ENCODE measurements at regions not wholly inside any gene's neighbourhood (a gene's known extent, or its start where the extent isn't known, plus 50 kb on each side); places are given as distances from the start of the nearest gene placed in this dataset.
"Not testable (repeated sequence)": the region's sequence is repeated elsewhere in the genome, so short reads cannot be mapped to it uniquely, and the experiment has no call there.

DNA sequence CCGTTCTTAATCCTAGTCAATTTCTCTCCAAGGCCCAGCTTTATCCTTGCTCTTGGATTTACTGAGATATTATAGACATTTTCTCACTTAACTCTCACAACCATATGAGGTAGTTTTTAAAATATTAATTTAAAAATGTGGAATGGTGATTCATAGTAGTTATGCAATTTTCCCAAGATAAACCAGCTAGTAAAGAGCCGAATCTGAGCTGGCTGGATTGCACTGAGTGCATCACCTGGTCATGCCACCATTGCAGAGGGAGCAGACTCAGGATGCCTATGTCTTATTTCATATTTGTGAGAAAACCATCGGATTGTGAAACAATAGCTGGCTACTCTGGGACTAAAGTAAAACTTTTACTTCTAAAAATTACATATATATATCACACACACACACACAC is 494.0 kb downstream of the KCNT2 start:
- H3K4me3 ChIP-seq, result no peak overlapping the region
- no peak overlapping the region for H3K4me2 ChIP-seq
- no peak overlapping the region for H3K27ac ChIP-seq
- ChIA-PET POLR2A (no interaction called here), CTCF (no interaction called here)
- no peak for FAIRE-seq
- no peak for TF ChIP-seq NR3C1 (IDR thresholded peaks at IDR 0.05)
- TF ChIP-seq EHMT2 (IDR thresholded peaks at IDR 0.05; ENCODE audit: low read depth), result no peak
- TF ChIP-seq, protein P1, sequence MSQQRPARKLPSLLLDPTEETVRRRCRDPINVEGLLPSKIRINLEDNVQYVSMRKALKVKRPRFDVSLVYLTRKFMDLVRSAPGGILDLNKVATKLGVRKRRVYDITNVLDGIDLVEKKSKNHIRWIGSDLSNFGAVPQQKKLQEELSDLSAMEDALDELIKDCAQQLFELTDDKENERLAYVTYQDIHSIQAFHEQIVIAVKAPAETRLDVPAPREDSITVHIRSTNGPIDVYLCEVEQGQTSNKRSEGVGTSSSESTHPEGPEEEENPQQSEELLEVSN (IDR thresholded peaks at IDR 0.05; ENCODE audit: borderline replicate concordance, low read depth), result no peak
- TF ChIP-seq, protein P2, sequence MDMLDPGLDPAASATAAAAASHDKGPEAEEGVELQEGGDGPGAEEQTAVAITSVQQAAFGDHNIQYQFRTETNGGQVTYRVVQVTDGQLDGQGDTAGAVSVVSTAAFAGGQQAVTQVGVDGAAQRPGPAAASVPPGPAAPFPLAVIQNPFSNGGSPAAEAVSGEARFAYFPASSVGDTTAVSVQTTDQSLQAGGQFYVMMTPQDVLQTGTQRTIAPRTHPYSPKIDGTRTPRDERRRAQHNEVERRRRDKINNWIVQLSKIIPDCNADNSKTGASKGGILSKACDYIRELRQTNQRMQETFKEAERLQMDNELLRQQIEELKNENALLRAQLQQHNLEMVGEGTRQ (IDR thresholded peaks at IDR 0.05), result no peak
- TF ChIP-seq RCOR1 (IDR thresholded peaks at IDR 0.05; ENCODE audit: low read depth, low read length), result no peak
- TF ChIP-seq NFE2L2 (conservative IDR thresholded peaks at IDR 0.05; ENCODE audit: low read length), result no peak
- no peak for TF ChIP-seq CHD4 (IDR thresholded peaks at IDR 0.05; ENCODE audit: borderline replicate concordance)
- no peak for TF ChIP-seq BHLHE40 (IDR thresholded peaks at IDR 0.05; ENCODE audit: low read depth, low read length)
- H3K4me1 ChIP-seq, result no peaks in the 10 kb centered on the region
- WGBS (ENCODE audit: missing lambda C conversion rate), result 33% methylated on average over 3 of the region's 3 CpGs
- no peak for ATAC-seq
- DNase-seq (ENCODE audit: low read depth in 1 of 2, low spot score in 1 of 2), result no peak
- no peaks in the 10 kb centered on the region for H3K9me3 ChIP-seq

DNA sequence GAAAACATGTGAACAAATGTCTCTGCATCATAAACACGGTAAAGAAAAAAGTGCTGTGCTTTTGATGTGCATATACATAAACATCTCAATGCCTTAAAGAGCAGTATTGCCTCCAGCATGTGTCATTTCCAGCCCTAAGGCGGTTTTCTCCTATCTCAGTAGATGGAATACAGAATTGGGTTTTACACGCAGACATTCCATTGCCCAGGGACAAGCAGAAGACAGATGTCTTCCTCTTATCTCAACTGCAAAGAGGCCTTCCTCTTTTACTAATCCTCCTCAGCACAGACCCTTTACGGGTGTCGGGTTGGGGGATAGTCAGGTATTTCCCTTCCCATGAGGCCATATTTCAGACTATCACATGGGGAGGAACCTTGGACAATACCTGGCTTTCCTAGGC is 499.2 kb downstream of the KCNT2 start:
- CTCF ChIA-PET, result not testable (repeated sequence)

DNA sequence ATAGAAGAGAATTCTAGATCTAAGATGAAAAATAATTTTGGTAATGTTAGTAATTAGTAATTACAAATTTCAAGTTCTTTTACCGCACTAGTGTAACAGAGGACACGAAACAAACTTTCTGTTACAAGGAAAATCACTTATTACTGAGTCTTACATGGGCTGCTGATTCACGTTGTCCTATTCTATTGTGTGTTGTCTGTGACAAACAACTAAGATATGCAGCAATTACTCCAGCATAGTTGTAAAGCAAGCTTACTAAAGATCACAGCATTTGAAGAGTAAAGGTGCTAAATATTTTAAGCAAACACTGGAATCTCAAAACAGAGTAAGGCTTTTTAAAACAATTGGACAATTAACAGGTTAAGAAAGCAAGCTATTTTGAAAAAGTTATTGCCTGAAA is 502.3 kb downstream of the KCNT2 start:
- no peak for FAIRE-seq
- Histone ChIP-seq H3K27ac (no peak overlapping the region), H3K9me3 (no peaks in the 10 kb centered on the region), H3K4me3 (no peak overlapping the region), H3K4me1 (no peaks in the 10 kb centered on the region), H3K4me2 (no peak overlapping the region)
- WGBS (ENCODE audit: missing lambda C conversion rate), result 28% methylated on average over 3 of the region's 3 CpGs
- no peak for DNase-seq (ENCODE audit: low read depth in 1 of 2, low spot score in 1 of 2)
- ChIA-PET CTCF (no interaction called here), POLR2A (no interaction called here)
- TF ChIP-seq ZNF302 (CRISPR knock-in tag; IDR thresholded peaks at IDR 0.05) (no peak), RCOR1 (IDR thresholded peaks at IDR 0.05; ENCODE audit: low read depth, low read length) (no peak), ZC3H11A (IDR thresholded peaks at IDR 0.05) (no peak), JUN (IDR thresholded peaks at IDR 0.05) (no peak), MAFK (IDR thresholded peaks at IDR 0.05; ENCODE audit: partially characterized antibody) (no peak), CBX8 (IDR thresholded peaks at IDR 0.05) (no peak), JUNB (IDR thresholded peaks at IDR 0.05) (no peak), ZFP36 (IDR thresholded peaks at IDR 0.05; ENCODE audit: borderline replicate concordance, partially characterized antibody) (no peak), KDM1A (IDR thresholded peaks at IDR 0.05; ENCODE audit: low read depth) (no peak), FOSB (CRISPR knock-in tag; IDR thresholded peaks at IDR 0.05) (no peak), HDAC2 (IDR thresholded peaks at IDR 0.05) (no peak), POLR2AphosphoS2 (conservative IDR thresholded peaks at IDR 0.05; ENCODE audit: low read length) (no peak), EHF (CRISPR knock-in tag; IDR thresholded peaks at IDR 0.05) (no peak), BHLHE40 (IDR thresholded peaks at IDR 0.05; ENCODE audit: low read depth, low read length) (no peak), ZSCAN20 (CRISPR knock-in tag; IDR thresholded peaks at IDR 0.05) (no peak), RNF2 (IDR thresholded peaks at IDR 0.05; ENCODE audit: borderline replicate concordance, low read depth) (no peak)
- TF ChIP-seq, protein P1 (IDR thresholded peaks at IDR 0.05; ENCODE audit: borderline replicate concordance, low read depth), result no peak
- TF ChIP-seq, protein P3, sequence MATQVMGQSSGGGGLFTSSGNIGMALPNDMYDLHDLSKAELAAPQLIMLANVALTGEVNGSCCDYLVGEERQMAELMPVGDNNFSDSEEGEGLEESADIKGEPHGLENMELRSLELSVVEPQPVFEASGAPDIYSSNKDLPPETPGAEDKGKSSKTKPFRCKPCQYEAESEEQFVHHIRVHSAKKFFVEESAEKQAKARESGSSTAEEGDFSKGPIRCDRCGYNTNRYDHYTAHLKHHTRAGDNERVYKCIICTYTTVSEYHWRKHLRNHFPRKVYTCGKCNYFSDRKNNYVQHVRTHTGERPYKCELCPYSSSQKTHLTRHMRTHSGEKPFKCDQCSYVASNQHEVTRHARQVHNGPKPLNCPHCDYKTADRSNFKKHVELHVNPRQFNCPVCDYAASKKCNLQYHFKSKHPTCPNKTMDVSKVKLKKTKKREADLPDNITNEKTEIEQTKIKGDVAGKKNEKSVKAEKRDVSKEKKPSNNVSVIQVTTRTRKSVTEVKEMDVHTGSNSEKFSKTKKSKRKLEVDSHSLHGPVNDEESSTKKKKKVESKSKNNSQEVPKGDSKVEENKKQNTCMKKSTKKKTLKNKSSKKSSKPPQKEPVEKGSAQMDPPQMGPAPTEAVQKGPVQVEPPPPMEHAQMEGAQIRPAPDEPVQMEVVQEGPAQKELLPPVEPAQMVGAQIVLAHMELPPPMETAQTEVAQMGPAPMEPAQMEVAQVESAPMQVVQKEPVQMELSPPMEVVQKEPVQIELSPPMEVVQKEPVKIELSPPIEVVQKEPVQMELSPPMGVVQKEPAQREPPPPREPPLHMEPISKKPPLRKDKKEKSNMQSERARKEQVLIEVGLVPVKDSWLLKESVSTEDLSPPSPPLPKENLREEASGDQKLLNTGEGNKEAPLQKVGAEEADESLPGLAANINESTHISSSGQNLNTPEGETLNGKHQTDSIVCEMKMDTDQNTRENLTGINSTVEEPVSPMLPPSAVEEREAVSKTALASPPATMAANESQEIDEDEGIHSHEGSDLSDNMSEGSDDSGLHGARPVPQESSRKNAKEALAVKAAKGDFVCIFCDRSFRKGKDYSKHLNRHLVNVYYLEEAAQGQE (IDR thresholded peaks at IDR 0.05), result no peak
- TF ChIP-seq, protein P4, sequence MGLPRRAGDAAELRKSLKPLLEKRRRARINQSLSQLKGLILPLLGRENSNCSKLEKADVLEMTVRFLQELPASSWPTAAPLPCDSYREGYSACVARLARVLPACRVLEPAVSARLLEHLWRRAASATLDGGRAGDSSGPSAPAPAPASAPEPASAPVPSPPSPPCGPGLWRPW (IDR thresholded peaks at IDR 0.05), result no peak
- no peak for ATAC-seq

More for the DNA sequence above, 499.2 kb downstream of the KCNT2 start:
- FAIRE-seq; H3K4me2 ChIP-seq; POLR2A ChIA-PET; H3K4me1 ChIP-seq; ATAC-seq; H3K9me3 ChIP-seq; H3K27ac ChIP-seq; H3K4me3 ChIP-seq; DNase-seq (ENCODE audit: low read depth in 1 of 2, low spot score in 1 of 2): not testable (repeated sequence)
- 56% methylated on average over 5 of the region's 5 CpGs for WGBS (ENCODE audit: missing lambda C conversion rate)

Measured in A549 (cell line).